Stomach (tissue), 8 donors: ENCODE measurements at regions not wholly inside any gene's neighbourhood (a gene's known extent, or its start where the extent isn't known, plus 50 kb on each side); places are given as distances from the start of the nearest gene placed in this dataset.

Experiments
- DNase-seq, 2 donors: peaks; one replicate each; pipeline versions ENCODE4 v3.0.0 to v3.0.0-alpha.2; 2013 to 2019
- H3K27ac ChIP-seq, 5 donors: fragments of 200-600 bp in 4 of 5; sonication (generic) in 4 of 5; one replicate each; pipeline ENCODE4 v1.5.1; 2013 to 2019; ENCODE audit warnings: mild to moderate bottlenecking in 1 of 5, moderate library complexity in 1 of 5
- H3K27me3 ChIP-seq, 3 donors: fragments of 200-600 bp; sonication (generic); one replicate each; pipeline ENCODE4 v1.5.1; 2017 to 2019; ENCODE audit warnings: mixed run types in 1 of 3
- H3K36me3 ChIP-seq, 4 donors: fragments of 200-600 bp; sonication (generic); 1 replicate in 3 of 4; 2 replicates in 1 of 4; pipeline ENCODE4 v1.5.1; 2016 to 2019
- H3K4me1 ChIP-seq, 4 donors: fragments of 200-600 bp; sonication (generic); one replicate each; pipeline ENCODE4 v1.5.1; 2016 to 2019
- H3K4me3 ChIP-seq, 4 donors: fragments of 200-600 bp; sonication (generic) in 3 of 4; one replicate each; pipeline ENCODE4 v1.5.1; 2016 to 2019; ENCODE audit warnings: mild to moderate bottlenecking in 1 of 4
- H3K9me3 ChIP-seq, 4 donors: fragments of 200-600 bp; sonication (generic); one replicate each; pipeline ENCODE4 v1.5.1; 2016 to 2019
- EP300 ChIP-seq: sonication (generic); formaldehyde crosslinking; IDR thresholded peaks from one replicate; pipeline ENCODE4 v1.6.1; 2017; ENCODE audit warnings: antibody characterized with exemption
- POLR2A ChIP-seq, 4 donors: fragments of 450-650 bp; IDR thresholded peaks; one replicate each; pipeline ENCODE4 v1.6.1; 2016; ENCODE audit warnings: antibody characterized with exemption in 4 of 4, control low read depth in 2 of 4, mild to moderate bottlenecking in 1 of 4, moderate library complexity in 1 of 4
- POLR2AphosphoS5 ChIP-seq, 3 donors: sonication (generic); formaldehyde crosslinking; IDR thresholded peaks; one replicate each; pipeline ENCODE4 v1.6.1; 2016; ENCODE audit warnings: antibody characterized with exemption in 3 of 3
- WGBS, 5 donors: extraction: QIAGEN DNeasy Blood & Tissue Kit in 3 of 5; methylation state at CpG; one replicate each; pipeline versions ENCODE4 v1.1.5 to v1.1.7; 2013 to 2018; 5-methylcytosine and 5-hydroxymethylcytosine counted together
- intact Hi-C: fragments of 100-400 bp; cut with DNase I; formaldehyde crosslinking; loops from one replicate; pipeline ENCODE4 v1.15.1; 2023; ENCODE audit warnings: low total_unique reads
- TF ChIP-seq, protein P1 (sequence below), 7 experiments: fragments of 450-650 bp in 4 of 7; fragments of 200-600 bp in 3 of 7; sonication (generic) in 3 of 7; IDR thresholded peaks; one replicate each; pipeline ENCODE4 v1.5.1; 2016 to 2019; ENCODE audit warnings: antibody characterized with exemption in 7 of 7, control low read depth in 2 of 7, mild to moderate bottlenecking in 1 of 7
- donor health status: healthy with polysubstance abuse.
- donor health status: Bipolar disorder and iron deficiency.
- donor health status: healthy.

DNA sequence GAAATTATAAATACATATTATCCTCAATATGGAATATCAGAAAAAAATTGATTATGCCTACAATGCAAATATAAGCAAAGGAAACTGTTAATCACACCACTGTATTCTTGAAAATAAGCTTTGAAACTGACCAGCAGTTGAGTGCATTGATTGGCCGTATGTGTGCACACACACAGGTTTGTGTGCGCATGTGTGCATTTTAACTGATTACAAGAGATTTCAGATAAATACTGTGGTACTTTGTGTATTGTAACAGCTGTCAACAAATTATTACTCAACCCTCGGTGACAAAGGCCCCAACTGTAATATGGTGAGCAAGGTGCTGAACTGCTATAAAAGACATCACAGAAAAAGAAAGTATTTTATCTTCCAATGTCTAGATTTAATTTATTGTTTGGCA, 1238.9 kb upstream of the ALCAM start:
- no peak overlapping the region for H3K27ac ChIP-seq
- no peak for DNase-seq
- no peak overlapping the region for H3K4me3 ChIP-seq
- no peaks in the 10 kb centered on the region for H3K4me1 ChIP-seq
- intact Hi-C loops, result no loop called here
- no peaks in the 10 kb centered on the region for H3K36me3 ChIP-seq
- WGBS, 5 donors, result 47 to 63% (median 54%) methylated on average over 3 of the region's 3 CpGs
- no peaks in the 10 kb centered on the region for H3K27me3 ChIP-seq
- peaks cover 0 to 8% (median 5%) of the 10 kb centered on the region in 4 donors for H3K9me3 ChIP-seq
- TF ChIP-seq, protein P1, sequence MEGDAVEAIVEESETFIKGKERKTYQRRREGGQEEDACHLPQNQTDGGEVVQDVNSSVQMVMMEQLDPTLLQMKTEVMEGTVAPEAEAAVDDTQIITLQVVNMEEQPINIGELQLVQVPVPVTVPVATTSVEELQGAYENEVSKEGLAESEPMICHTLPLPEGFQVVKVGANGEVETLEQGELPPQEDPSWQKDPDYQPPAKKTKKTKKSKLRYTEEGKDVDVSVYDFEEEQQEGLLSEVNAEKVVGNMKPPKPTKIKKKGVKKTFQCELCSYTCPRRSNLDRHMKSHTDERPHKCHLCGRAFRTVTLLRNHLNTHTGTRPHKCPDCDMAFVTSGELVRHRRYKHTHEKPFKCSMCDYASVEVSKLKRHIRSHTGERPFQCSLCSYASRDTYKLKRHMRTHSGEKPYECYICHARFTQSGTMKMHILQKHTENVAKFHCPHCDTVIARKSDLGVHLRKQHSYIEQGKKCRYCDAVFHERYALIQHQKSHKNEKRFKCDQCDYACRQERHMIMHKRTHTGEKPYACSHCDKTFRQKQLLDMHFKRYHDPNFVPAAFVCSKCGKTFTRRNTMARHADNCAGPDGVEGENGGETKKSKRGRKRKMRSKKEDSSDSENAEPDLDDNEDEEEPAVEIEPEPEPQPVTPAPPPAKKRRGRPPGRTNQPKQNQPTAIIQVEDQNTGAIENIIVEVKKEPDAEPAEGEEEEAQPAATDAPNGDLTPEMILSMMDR (IDR thresholded peaks at IDR 0.05), result no peak
- TF ChIP-seq EP300 (no peak), POLR2A (IDR thresholded peaks at IDR 0.05) (no peak), POLR2AphosphoS5 (IDR thresholded peaks at IDR 0.05) (no peak)

GRCh38 chr3:104132566-104133403, 1233.9 kb upstream of the ALCAM start:
- H3K4me3 ChIP-seq, result no peak overlapping the region
- intact Hi-C loops, result no loop called here
- TF ChIP-seq POLR2A (IDR thresholded peaks at IDR 0.05) (no peak), POLR2AphosphoS5 (IDR thresholded peaks at IDR 0.05) (no peak), EP300 (no peak)
- TF ChIP-seq, protein P1 (IDR thresholded peaks at IDR 0.05), result no peak
- no peaks in the 10 kb centered on the region for H3K4me1 ChIP-seq
- H3K27me3 ChIP-seq, result no peaks in the 10 kb centered on the region
- no peak for DNase-seq
- no peaks in the 10 kb centered on the region for H3K36me3 ChIP-seq
- peaks cover 0 to 8% (median 3%) of the 10 kb centered on the region in 4 donors for H3K9me3 ChIP-seq
- no peak overlapping the region for H3K27ac ChIP-seq
- WGBS, 5 donors, result 63 to 82% (median 69%) methylated on average over 2 of the region's 2 CpGs

GRCh38 chr3:104133630-104134029, 1233.1 kb upstream of the ALCAM start:
- Histone ChIP-seq H3K27ac (no peak overlapping the region), H3K4me3 (no peak overlapping the region), H3K36me3 (no peaks in the 10 kb centered on the region), H3K4me1 (no peaks in the 10 kb centered on the region), H3K9me3 (peaks cover 0 to 7% (median 2%) of the 10 kb centered on the region in 4 donors), H3K27me3 (no peaks in the 10 kb centered on the region)
- 72 to 81% (median 75%) methylated on average over 5 of the region's 5 CpGs for WGBS, 5 donors
- TF ChIP-seq POLR2A (IDR thresholded peaks at IDR 0.05), result no peak
- intact Hi-C loops, result no loop called here
- DNase-seq, result no peak

GRCh38 chr3:104137116-104137515, 1229.6 kb upstream of the ALCAM start:
- Histone ChIP-seq H3K4me3 (no peak overlapping the region), H3K27ac (no peak overlapping the region), H3K27me3 (no peaks in the 10 kb centered on the region), H3K36me3 (no peaks in the 10 kb centered on the region), H3K9me3 (no peaks in the 10 kb centered on the region), H3K4me1 (no peaks in the 10 kb centered on the region)
- intact Hi-C loops, result no loop called here
- DNase-seq, result no peak
- WGBS, 5 donors, result 73 to 84% (median 80%) methylated on average over 4 of the region's 4 CpGs
- TF ChIP-seq POLR2A (IDR thresholded peaks at IDR 0.05) (no peak), POLR2AphosphoS5 (IDR thresholded peaks at IDR 0.05) (no peak), EP300 (no peak)
- TF ChIP-seq, protein P1 (IDR thresholded peaks at IDR 0.05), result no peak

GRCh38 chr3:104145164-104145563, 1221.5 kb upstream of the ALCAM start:
- intact Hi-C loops, result no loop called here
- Histone ChIP-seq H3K9me3 (no peaks in the 10 kb centered on the region), H3K4me1 (no peaks in the 10 kb centered on the region), H3K27ac (no peak overlapping the region), H3K4me3 (no peak overlapping the region), H3K36me3 (no peaks in the 10 kb centered on the region), H3K27me3 (no peaks in the 10 kb centered on the region)
- TF ChIP-seq EP300 (no peak), POLR2A (IDR thresholded peaks at IDR 0.05) (no peak), POLR2AphosphoS5 (IDR thresholded peaks at IDR 0.05) (no peak)
- TF ChIP-seq, protein P1 (IDR thresholded peaks at IDR 0.05), result no peak
- no peak for DNase-seq
